Activated T-helper 9 cell treated with anti-CD3 and anti-CD28 coated beads, Interleukin-2, amount 50 U/mL, for 16 hours (primary cell): ENCODE measurements at regions not wholly inside any gene's neighbourhood (a gene's known extent, or its start where the extent isn't known, plus 50 kb on each side); places are given as distances from the start of the nearest gene placed in this dataset.

Experiments used
- DNase-seq: peaks from one replicate; pipeline ENCODE4 v3.0.0-alpha.2; 2020; ENCODE audit warnings: low read depth

DNA sequence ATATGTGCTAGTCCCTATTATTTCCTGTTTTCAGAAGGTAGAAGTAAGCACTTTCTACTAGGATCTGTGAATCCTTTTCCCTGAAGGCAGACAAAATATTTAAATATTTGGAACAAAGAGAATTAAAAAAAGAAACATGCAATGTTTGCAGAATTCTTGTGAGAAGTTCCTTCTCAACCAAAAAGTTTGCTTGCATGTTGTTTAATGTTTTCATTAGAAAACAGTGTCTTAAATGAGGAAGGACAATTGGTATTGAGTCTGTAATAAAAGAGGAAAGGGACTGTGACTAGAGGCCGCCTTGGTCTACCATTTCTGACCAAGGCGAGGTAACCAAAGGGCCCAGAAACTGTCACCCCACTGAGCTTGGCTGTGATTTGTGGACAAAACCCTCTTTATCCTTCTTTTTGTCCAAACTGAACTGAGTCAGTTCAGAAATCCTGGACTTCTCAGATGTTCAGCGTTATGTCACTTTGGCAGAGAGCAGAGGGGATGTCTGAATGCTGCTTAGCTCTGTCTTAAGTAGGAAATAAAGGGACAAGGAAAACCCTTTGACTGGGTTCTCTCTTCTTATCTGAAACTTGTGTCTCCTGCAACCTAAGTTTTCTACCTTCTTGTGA lies 129.8 kb upstream of the CPM start:
- DNase-seq = no peak

DNA sequence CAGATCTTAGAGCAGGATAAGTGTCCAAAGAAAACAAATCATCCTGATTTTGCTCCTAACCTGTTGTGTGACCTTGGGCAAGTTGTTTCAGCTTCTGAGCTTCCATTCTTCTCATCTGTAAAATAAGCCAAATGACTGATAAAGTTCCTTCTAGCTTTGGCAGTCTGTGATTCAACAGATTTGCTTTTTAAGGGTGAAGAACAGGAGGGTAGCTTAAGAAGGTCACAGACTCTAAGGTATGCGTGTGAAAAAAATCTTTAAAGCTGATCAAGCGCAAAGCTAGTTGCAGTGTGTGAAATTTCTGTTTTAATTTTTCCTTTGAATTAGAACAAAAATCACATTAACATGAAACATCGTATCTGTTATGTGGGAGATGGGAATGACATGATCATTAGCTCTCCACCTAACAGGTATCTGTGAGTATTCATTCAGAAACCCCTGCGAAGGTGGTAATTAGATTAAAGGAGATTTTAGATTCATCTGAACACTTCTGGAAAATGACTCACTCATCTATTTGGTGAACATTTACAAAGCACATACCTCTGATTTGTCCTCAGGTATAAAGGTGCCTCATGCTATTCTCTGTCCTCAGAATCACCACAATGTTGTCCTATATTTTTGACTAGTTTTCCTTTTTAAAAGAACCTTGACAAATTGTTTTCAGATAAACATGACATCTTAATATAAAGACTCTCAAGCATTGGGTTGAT lies 131.9 kb upstream of the CPM start:
- DNase-seq = no peak

DNA sequence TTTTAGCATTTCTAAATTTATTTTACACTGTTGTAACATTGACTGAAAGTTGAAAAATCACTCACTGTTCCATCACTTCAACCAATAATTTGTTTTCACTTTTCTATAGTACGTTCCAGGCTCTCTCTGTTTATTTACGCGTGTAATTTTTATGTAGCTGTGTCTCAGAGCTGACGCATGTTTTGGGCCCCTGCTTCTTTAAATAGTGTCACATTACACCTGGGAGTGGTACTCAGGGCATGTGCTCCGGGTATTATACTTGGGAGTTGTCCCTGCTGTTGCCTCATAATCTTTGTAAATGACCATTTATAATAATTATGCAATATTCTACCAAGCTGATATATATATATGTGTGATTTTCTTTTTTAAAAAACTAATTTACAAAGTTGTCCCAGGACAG lies 132.8 kb upstream of the CPM start:
- no peak for DNase-seq

DNA sequence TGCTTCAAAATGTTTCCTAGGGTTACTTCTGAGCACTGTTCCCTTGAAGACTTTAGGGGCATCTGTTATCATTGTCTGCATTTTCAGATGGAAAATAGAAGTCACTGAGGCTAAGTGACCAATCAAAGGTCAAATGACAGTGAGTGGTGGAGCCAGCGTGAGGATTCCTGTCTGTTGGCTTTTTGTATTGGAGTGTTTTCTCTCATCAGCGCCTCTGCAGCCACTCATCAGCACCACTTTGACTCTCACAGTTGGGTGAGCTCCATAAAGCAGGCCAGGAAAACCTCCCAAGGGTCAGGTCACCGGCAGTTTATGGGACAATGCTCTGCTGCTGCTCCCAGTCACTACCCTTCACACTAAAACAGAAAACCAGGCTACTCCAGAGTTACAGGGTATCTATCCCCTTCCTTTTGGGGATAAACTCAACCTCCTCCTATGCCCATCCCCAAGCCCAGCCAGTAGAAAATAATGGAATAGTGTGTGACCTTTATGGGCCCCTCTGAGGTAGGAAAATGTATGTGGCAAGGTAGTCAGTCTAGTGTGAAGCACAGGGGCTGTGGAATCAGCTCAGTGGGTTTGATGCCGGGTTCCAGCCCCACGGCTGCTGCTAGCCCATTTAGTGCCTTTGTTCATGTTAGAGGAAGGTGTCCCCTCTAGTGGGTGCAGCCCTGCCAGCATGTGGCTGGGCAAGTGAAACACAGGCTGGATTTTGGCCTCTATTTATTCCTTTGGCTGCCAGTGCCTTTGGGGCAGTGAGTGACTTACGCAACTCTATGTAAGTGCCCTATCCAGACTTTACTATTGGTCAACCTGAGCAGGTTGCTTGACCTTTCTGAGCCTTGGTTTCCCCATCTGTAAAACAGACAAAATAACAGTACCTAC lies 133.8 kb upstream of the CPM start:
- no peak for DNase-seq

- DNase-seq = no peak
These were observed 134.7 kb upstream of the CPM start for GRCh38 chr12:69067713-69068112.

GRCh38 chr12:69068448-69068847 lies 135.5 kb upstream of the CPM start:
- no peak for DNase-seq

DNA sequence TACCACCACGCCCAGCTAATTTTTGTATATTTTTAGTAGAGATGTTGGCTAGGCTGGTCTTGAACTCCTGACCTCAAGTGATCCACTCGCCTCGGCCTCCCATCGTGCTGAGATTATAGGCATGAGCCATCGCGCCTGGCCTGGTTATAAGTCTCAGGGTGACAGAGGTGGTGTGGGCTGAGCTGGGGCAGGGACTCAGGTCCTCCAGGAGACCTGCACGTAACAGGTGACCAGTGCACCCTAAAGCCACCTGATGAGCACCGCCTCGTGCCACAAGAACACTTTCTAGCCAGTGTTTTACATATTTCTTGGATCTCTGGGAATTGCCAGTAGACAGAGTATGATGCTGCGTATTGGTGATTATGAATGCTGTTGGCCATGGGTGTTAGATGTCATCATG lies 136.5 kb upstream of the CPM start:
- no peak for DNase-seq

DNA sequence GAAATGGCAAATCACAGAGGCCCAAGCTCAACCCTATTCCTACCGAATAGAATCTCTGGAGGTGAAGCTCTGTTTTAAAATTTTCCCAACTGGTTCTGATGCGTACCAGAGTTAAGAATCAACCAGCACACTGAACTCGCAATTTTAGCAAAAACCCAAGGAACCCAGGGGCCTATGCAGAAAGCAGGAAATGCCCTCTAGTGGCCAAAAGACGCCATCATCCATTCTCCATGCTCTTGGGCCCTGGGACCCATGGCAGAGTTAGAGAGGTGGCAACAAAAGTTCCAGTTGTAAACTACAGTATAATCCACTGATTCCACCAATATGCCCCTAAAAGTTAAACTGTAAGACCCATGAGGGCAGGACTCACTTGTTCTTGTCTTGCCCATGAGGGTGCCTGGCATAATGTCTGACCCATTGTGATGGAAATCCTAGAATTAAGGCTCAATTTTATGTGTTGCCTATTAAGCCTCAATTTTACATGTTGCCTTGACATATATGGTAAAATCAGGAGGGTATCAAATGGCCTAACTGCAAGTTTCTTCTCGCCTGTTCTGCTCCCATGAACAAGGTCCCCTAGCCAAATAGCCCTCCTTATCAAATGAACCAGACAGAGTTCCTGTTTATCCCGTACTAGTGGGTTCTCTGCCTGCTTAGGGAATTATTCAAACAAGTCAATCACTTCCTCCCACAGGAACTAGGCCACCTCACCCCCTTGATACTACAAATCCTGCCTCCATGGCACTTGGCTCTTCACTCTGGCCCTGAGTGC lies 137.5 kb upstream of the CPM start:
- DNase-seq = peak; percentile 19

DNA sequence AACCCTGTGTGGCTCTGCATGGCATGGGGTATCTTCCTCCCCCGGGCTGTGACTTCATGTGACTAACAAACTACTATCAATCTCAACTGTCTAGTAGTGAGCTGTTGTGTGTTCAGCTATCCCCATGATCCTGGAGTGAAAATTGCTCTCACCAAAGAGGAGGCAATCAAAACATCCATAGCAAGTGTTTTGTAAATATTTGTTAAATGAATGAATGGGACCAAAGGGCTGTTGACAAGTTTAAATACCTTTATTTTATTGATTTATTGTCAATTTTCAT lies 138.1 kb upstream of the CPM start:
- no peak for DNase-seq

GRCh38 chr12:69073035-69073434 lies 140.1 kb upstream of the CPM start:
- DNase-seq = no peak

GRCh38 chr12:69074556-69075349 lies 141.8 kb upstream of the CPM start:
- DNase-seq = no peak

- DNase-seq = no peak
These were observed 150.7 kb upstream of the CPM start for GRCh38 chr12:69083689-69084088.

DNA sequence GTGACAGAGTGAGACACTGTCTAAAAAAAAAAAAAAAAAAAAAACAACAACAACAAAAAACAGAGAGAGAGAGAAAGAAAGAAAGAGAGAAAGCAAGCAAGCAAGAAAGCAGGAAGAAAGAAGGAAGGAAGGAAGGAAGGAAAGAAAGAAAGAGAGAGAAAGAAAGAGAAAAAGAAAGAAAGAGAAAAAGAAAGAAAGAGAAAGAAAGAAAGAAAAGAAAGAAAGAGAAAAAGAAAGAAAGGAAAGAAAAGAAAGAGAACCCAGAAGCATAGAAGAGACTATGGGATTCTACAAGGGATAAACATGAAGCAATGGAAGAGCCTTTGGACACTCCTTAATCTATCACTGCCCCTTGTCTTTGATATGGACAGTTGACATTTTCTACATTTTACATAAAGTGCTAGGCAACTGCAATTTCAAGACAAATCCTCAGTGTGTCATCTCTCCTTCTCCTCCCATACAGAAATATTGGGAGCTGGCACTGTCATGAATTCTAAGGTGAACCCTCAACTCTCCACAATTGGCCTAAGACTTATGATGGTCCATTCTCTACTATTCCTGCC lies 151.9 kb upstream of the CPM start:
- DNase-seq = no peak

GRCh38 chr12:69085852-69086251 lies 152.9 kb upstream of the CPM start:
- no peak for DNase-seq

- no peak for DNase-seq
These were observed 151.4 kb upstream of the CPSF6 start for GRCh38 chr12:69087986-69088385.

GRCh38 chr12:69090722-69091121 lies 148.6 kb upstream of the CPSF6 start:
- DNase-seq = no peak

GRCh38 chr12:69091442-69092017 lies 147.8 kb upstream of the CPSF6 start:
- DNase-seq = no peak

DNA sequence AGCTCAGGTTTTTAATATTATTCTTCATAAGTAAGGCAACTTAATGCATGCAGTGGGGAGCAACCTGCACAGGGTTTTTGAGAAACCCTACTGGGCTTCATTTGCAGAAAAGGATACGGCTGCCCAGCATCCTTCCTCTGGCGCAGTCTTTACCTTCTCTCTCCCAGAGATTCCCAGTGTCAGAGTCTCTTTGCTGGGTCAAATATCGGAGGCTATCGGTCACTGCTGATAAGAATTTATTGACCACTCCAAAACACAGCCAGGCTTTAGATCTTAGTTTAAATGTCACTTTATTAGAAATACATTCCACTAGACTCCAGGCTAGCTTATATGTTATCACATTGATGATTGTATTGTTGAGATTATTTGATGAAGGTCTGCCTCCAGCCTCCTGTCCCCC lies 147.2 kb upstream of the CPSF6 start:
- DNase-seq = no peak

GRCh38 chr12:69094606-69095216 lies 144.7 kb upstream of the CPSF6 start:
- no peak for DNase-seq

- no peak for DNase-seq
These were observed 143.4 kb upstream of the CPSF6 start for GRCh38 chr12:69095765-69096477.
